Keratinocyte (primary cell): ENCODE measurements at regions not wholly inside any gene's neighbourhood (a gene's known extent, or its start where the extent isn't known, plus 50 kb on each side); places are given as distances from the start of the nearest gene placed in this dataset.

Source experiments
- DNase-seq: peaks from one replicate; pipeline ENCODE4 v3.0.0-alpha.2; 2011; ENCODE audit warnings: low read depth, missing footprints, low spot score
- FAIRE-seq: peaks from 2 replicates; lab custom pipeline; 2011; peaks lifted over from hg19 to GRCh38; lab: Jason Lieb, UNC
- H2AFZ ChIP-seq: 2 replicates; pipeline ENCODE4 v1.6.0; 2012; ENCODE audit warnings: low read length, control low read depth, inconsistent platforms; ENCODE audit not compliant: control insufficient read depth
- H3K27ac ChIP-seq: 2 replicates; pipeline ENCODE4 v1.5.1; 2011; ENCODE audit warnings: low read length; ENCODE audit not compliant: control insufficient read depth, insufficient read depth
- H3K27me3 ChIP-seq: 3 replicates; pipeline ENCODE4 v1.6.0; 2011; ENCODE audit warnings: low read length; ENCODE audit not compliant: control insufficient read depth, insufficient read depth; ENCODE audit errors: extremely low read depth
- H3K36me3 ChIP-seq, 2 experiments: 2 replicates in 1 of 2; 3 replicates in 1 of 2; pipeline ENCODE4 v1.5.1; 2011; ENCODE audit warnings: low read length in 2 of 2, mild to moderate bottlenecking in 1 of 2; ENCODE audit not compliant: control insufficient read depth in 2 of 2, insufficient read depth in 2 of 2; ENCODE audit errors: extremely low read depth in 1 of 2
- H3K4me1 ChIP-seq: 3 replicates; pipeline ENCODE4 v1.5.1; 2011; ENCODE audit warnings: low read length; ENCODE audit not compliant: control insufficient read depth, insufficient read depth; ENCODE audit errors: extremely low read depth
- H3K4me2 ChIP-seq: 3 replicates; pipeline ENCODE4 v1.6.0; 2011; ENCODE audit warnings: low read depth, low read length; ENCODE audit not compliant: control insufficient read depth, insufficient read depth; ENCODE audit errors: extremely low read depth
- H3K4me3 ChIP-seq, 3 experiments: fragments of 200-600 bp in 1 of 3; sonication (generic) in 1 of 3; 2 replicates in 2 of 3; 3 replicates in 1 of 3; pipeline ENCODE4 v1.5.1; 2011 to 2016; ENCODE audit warnings: low read length in 3 of 3, mild to moderate bottlenecking in 3 of 3, control low read depth in 2 of 3, inconsistent platforms in 1 of 3, low read depth in 1 of 3, mixed read lengths in 1 of 3, mixed run types in 1 of 3, moderate library complexity in 1 of 3; ENCODE audit not compliant: control insufficient read depth in 2 of 3, insufficient read depth in 2 of 3; ENCODE audit errors: extremely low read depth in 1 of 3
- H3K79me2 ChIP-seq: 2 replicates; pipeline ENCODE4 v1.6.0; 2012; ENCODE audit warnings: low read length; ENCODE audit not compliant: control insufficient read depth, insufficient read depth
- H3K9ac ChIP-seq: 3 replicates; pipeline ENCODE4 v1.6.0; 2011; ENCODE audit warnings: low read length; ENCODE audit not compliant: control insufficient read depth, insufficient read depth; ENCODE audit errors: extremely low read depth
- H3K9me1 ChIP-seq: 3 replicates; pipeline ENCODE4 v1.6.0; 2011; ENCODE audit warnings: low read length; ENCODE audit not compliant: control insufficient read depth, insufficient read depth; ENCODE audit errors: extremely low read depth
- H3K9me3 ChIP-seq: 2 replicates; pipeline ENCODE4 v1.5.1; 2012; ENCODE audit warnings: low read depth, low read length; ENCODE audit not compliant: control insufficient read depth
- H4K20me1 ChIP-seq: 3 replicates; pipeline ENCODE4 v1.6.0; 2011; ENCODE audit warnings: low read length; ENCODE audit not compliant: control insufficient read depth, insufficient read depth; ENCODE audit errors: extremely low read depth
- CTCF ChIP-seq, 3 experiments: IDR thresholded peaks in 1 of 3; conservative IDR thresholded peaks in 1 of 3; optimal IDR thresholded peaks in 1 of 3; 2 replicates in 2 of 3; 3 replicates in 1 of 3; pipeline versions ENCODE3 to v1.5.1; 2011; ENCODE audit warnings: low read length in 3 of 3, mild to moderate bottlenecking in 3 of 3, moderate library complexity in 2 of 3, control low read depth in 1 of 3, inconsistent platforms in 1 of 3; ENCODE audit not compliant: insufficient read depth in 2 of 3; ENCODE audit errors: extremely low read depth in 1 of 3
- EZH2 ChIP-seq: IDR thresholded peaks from one replicate; pipeline ENCODE4 v1.6.1; 2012; ENCODE audit warnings: inconsistent platforms, mild to moderate bottlenecking, low read length, moderate library complexity
- dilution Hi-C: fragments of 300-500 bp; cut with MboI; formaldehyde crosslinking; loops from one replicate; pipeline ENCODE4 v1.7.0; 2020; ENCODE audit warnings: low sequenced_read_pairs; ENCODE audit not compliant: extremely low pct_ligation_motif_present

- no peak for TF ChIP-seq CTCF (optimal IDR thresholded peaks at IDR 0.05 in 1 of 3, IDR thresholded peaks at IDR 0.05 in 1 of 3, conservative IDR thresholded peaks at IDR 0.05 in 1 of 3; ENCODE audit: extremely low read depth in 1 of 3, insufficient read depth in 2 of 3, low read length in 3 of 3)
- TF ChIP-seq EZH2 = no peak
- Histone ChIP-seq H3K36me3 (no peaks in the 10 kb centered on the region), H3K9me3 (no peaks in the 10 kb centered on the region), H4K20me1 (no peaks in the 10 kb centered on the region), H3K9ac (no peak overlapping the region), H3K4me2 (no peak overlapping the region), H3K4me1 (no peaks in the 10 kb centered on the region), H2AFZ (no peak overlapping the region), H3K4me3 (no peak overlapping the region), H3K9me1 (no peaks in the 10 kb centered on the region), H3K27ac (no peak overlapping the region), H3K27me3 (no peaks in the 10 kb centered on the region), H3K79me2 (no peaks in the 10 kb centered on the region)
- FAIRE-seq (no peak), DNase-seq (no peak)
- dilution Hi-C loops = no loop called here
Measured at GRCh38 chr2:146207417-146207816, 1637.4 kb upstream of the ACVR2A start.

- Histone ChIP-seq H3K36me3 (no peaks in the 10 kb centered on the region), H3K4me1 (no peaks in the 10 kb centered on the region), H3K27ac (no peak overlapping the region), H3K4me2 (no peak overlapping the region), H3K4me3 (no peak overlapping the region), H3K9me3 (no peaks in the 10 kb centered on the region), H2AFZ (no peak overlapping the region), H3K9ac (no peak overlapping the region), H3K79me2 (no peaks in the 10 kb centered on the region), H4K20me1 (no peaks in the 10 kb centered on the region), H3K27me3 (no peaks in the 10 kb centered on the region), H3K9me1 (no peaks in the 10 kb centered on the region)
- dilution Hi-C loops = no loop called here
- no peak for DNase-seq
- FAIRE-seq = no peak
- no peak for TF ChIP-seq CTCF (optimal IDR thresholded peaks at IDR 0.05 in 1 of 3, IDR thresholded peaks at IDR 0.05 in 1 of 3, conservative IDR thresholded peaks at IDR 0.05 in 1 of 3; ENCODE audit: extremely low read depth in 1 of 3, insufficient read depth in 2 of 3, low read length in 3 of 3)
Measured at GRCh38 chr2:146203064-146203624, 1641.7 kb upstream of the ACVR2A start.
